IPS DF 6.9 (cell line): ENCODE measurements at regions not wholly inside any gene's neighbourhood (a gene's known extent, or its start where the extent isn't known, plus 50 kb on each side); places are given as distances from the start of the nearest gene placed in this dataset.
"Not testable (repeated sequence)": the region's sequence is repeated elsewhere in the genome, so short reads cannot be mapped to it uniquely, and the experiment has no call there.

Source experiments
- DNase-seq: peaks from one replicate; pipeline ENCODE4 v3.0.0-alpha.2; 2013; ENCODE audit warnings: low read depth, low spot score
- H3K27ac ChIP-seq: one replicate; pipeline ENCODE4 v1.5.1; 2013; ENCODE audit warnings: low read length, control low read depth
- H3K27me3 ChIP-seq: 2 replicates; pipeline ENCODE4 v1.6.1; 2013; ENCODE audit warnings: mild to moderate bottlenecking, low read length; ENCODE audit not compliant: control insufficient read depth, insufficient read depth
- H3K36me3 ChIP-seq: 2 replicates; pipeline ENCODE4 v1.6.1; 2013; ENCODE audit warnings: low read length; ENCODE audit not compliant: control insufficient read depth, insufficient read depth
- H3K4me1 ChIP-seq: 2 replicates; pipeline ENCODE4 v1.6.1; 2013; ENCODE audit warnings: low read length; ENCODE audit not compliant: control insufficient read depth, insufficient read depth
- H3K4me3 ChIP-seq: 2 replicates; pipeline ENCODE4 v1.5.1; 2013; ENCODE audit warnings: mild to moderate bottlenecking, low read length
- H3K9me3 ChIP-seq: 2 replicates; pipeline ENCODE4 v1.6.1; 2013; ENCODE audit warnings: low read length, inconsistent platforms; ENCODE audit not compliant: control insufficient read depth, insufficient read depth
- WGBS: extraction: QIAGEN DNeasy Blood & Tissue Kit; methylation state at CpG from one replicate; pipeline ENCODE4 v1.1.7; 2013; ENCODE audit warnings: mixed read lengths, missing lambda C conversion rate; ENCODE audit not compliant: insufficient read length, insufficient coverage; 5-methylcytosine and 5-hydroxymethylcytosine counted together

DNA sequence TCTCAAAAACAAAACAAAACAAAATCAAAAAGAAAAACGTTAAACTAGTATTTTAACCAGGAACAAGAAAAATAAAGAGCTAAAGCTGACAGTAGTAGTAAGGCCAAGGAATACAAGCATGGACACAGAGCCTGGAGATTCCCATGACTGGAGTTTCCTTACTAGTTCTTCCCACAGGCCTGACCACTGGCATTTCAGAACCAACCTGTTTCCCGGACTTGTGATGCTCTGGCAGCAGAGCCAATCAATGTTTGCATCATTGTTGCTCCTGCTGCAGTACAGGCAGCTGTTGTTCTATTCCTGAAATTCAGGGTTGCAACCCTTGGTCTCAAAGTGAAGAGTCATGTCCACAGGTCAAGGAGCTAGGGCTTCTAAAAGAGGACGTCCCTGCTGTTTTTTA is 111.3 kb upstream of the WARS2 start:
- DNase-seq = no peak
- H3K27ac ChIP-seq = no peak overlapping the region
- no peaks in the 10 kb centered on the region for H3K9me3 ChIP-seq
- H3K4me3 ChIP-seq = no peak overlapping the region
- no peaks in the 10 kb centered on the region for H3K36me3 ChIP-seq
- H3K4me1 ChIP-seq = no peaks in the 10 kb centered on the region
- H3K27me3 ChIP-seq = no peaks in the 10 kb centered on the region
- WGBS = no CpG with 5 or more reads among the region's 3 CpGs

- Histone ChIP-seq H3K4me1 (no peaks in the 10 kb centered on the region), H3K36me3 (no peaks in the 10 kb centered on the region), H3K27me3 (no peaks in the 10 kb centered on the region), H3K27ac (no peak overlapping the region), H3K9me3 (no peaks in the 10 kb centered on the region), H3K4me3 (no peak overlapping the region)
- no CpG with 5 or more reads among the region's 1 CpG for WGBS
- no peak for DNase-seq
Measured at GRCh38 chr1:119253366-119253765, 112.9 kb upstream of the WARS2 start.

DNA sequence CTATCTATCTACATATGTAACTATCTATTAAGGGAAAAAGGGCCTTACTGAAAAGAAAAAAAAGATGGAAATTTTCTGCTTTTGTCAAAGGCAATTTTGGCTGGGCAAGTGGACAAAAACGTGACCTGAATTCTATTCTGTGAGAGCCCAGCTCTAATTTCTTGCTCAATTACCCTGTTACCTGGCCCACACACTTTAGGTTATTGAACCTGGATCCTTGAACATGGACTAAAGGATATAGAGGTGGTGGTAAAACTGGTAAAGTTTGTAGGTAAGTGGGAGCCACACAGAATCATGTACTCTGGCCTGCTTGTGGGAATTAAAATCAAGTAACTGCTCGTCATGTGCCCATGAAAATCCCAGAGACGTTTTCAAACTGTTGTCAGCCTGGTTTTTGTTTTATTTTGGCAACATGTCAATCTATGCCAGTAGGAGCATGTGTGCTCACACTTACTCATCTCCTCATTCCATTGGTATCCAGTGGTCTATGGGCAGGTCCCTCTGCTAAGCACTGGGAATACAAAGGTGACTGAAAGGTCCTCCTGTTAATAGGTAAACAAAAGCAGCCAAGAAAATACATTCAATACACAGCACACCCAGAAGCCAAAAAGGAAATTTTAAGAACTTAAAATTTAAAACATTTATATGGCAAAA is 113.7 kb upstream of the WARS2 start:
- H3K4me3 ChIP-seq = no peak overlapping the region
- no peak overlapping the region for H3K27ac ChIP-seq
- H3K4me1 ChIP-seq = no peaks in the 10 kb centered on the region
- DNase-seq = no peak
- H3K9me3 ChIP-seq = no peaks in the 10 kb centered on the region
- WGBS = no CpG with 5 or more reads among the region's 3 CpGs
- no peaks in the 10 kb centered on the region for H3K36me3 ChIP-seq
- no peaks in the 10 kb centered on the region for H3K27me3 ChIP-seq

GRCh38 chr1:119256089-119256488 is 112.5 kb upstream of the HAO2 start:
- H3K4me3 ChIP-seq, DNase-seq, H3K4me1 ChIP-seq, H3K9me3 ChIP-seq, H3K27ac ChIP-seq, H3K27me3 ChIP-seq, H3K36me3 ChIP-seq: not testable (repeated sequence)
- WGBS = no CpG with 5 or more reads among the region's 1 CpG

GRCh38 chr1:119260506-119260905 is 108.1 kb upstream of the HAO2 start:
- no peak overlapping the region for H3K4me3 ChIP-seq
- no CpG with 5 or more reads among the region's 5 CpGs for WGBS
- no peak overlapping the region for H3K27ac ChIP-seq
- no peaks in the 10 kb centered on the region for H3K36me3 ChIP-seq
- no peaks in the 10 kb centered on the region for H3K9me3 ChIP-seq
- no peaks in the 10 kb centered on the region for H3K4me1 ChIP-seq
- H3K27me3 ChIP-seq = no peaks in the 10 kb centered on the region; the same call in 1 of the 2 replicates
- DNase-seq = no peak

- H3K36me3 ChIP-seq = no peaks in the 10 kb centered on the region
- no peaks in the 10 kb centered on the region for H3K27me3 ChIP-seq
- DNase-seq = no peak
- H3K4me1 ChIP-seq = no peaks in the 10 kb centered on the region
- WGBS = no CpG with 5 or more reads among the region's 1 CpG
- no peak overlapping the region for H3K27ac ChIP-seq
- H3K9me3 ChIP-seq = no peaks in the 10 kb centered on the region
- no peak overlapping the region for H3K4me3 ChIP-seq
Measured at GRCh38 chr1:119266386-119266785, 102.2 kb upstream of the HAO2 start.

- no peak overlapping the region for H3K4me3 ChIP-seq
- WGBS = no CpG with 5 or more reads among the region's 3 CpGs
Measured at GRCh38 chr1:119266858-119267257, 101.7 kb upstream of the HAO2 start.

DNA sequence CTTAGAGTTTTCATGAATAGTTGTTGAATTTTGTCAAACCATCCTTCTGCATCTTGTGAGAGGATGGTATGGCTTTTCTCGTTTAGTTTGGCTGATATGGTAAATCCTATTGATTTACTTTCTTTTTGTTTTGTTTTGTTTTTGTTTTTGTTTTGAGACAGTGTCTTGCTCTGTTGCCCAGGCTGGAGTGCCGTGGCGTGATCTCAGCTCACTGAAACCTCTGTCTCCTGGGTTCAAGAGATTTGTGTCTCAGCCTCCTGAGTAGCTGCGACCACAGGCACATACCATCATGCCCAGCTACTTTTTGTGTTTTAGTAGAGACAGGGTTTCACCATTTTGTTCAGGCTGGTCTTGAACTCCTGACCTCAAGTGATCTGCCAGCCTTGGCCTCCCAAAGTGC is 101.3 kb upstream of the HAO2 start:
- H3K27ac ChIP-seq, H3K4me1 ChIP-seq, H3K9me3 ChIP-seq, H3K36me3 ChIP-seq, H3K27me3 ChIP-seq, H3K4me3 ChIP-seq, DNase-seq: not testable (repeated sequence)
- WGBS = no CpG with 5 or more reads among the region's 4 CpGs

More at GRCh38 chr1:119266858-119267257, 101.7 kb upstream of the HAO2 start:
- no peak overlapping the region for H3K27ac ChIP-seq
- H3K36me3 ChIP-seq = no peaks in the 10 kb centered on the region
- H3K27me3 ChIP-seq = no peaks in the 10 kb centered on the region
- no peak for DNase-seq
- no peaks in the 10 kb centered on the region for H3K9me3 ChIP-seq
- H3K4me1 ChIP-seq = no peaks in the 10 kb centered on the region

- H3K4me1 ChIP-seq = no peaks in the 10 kb centered on the region
Measured at GRCh38 chr1:119268879-119269278, 99.7 kb upstream of the HAO2 start.

DNA sequence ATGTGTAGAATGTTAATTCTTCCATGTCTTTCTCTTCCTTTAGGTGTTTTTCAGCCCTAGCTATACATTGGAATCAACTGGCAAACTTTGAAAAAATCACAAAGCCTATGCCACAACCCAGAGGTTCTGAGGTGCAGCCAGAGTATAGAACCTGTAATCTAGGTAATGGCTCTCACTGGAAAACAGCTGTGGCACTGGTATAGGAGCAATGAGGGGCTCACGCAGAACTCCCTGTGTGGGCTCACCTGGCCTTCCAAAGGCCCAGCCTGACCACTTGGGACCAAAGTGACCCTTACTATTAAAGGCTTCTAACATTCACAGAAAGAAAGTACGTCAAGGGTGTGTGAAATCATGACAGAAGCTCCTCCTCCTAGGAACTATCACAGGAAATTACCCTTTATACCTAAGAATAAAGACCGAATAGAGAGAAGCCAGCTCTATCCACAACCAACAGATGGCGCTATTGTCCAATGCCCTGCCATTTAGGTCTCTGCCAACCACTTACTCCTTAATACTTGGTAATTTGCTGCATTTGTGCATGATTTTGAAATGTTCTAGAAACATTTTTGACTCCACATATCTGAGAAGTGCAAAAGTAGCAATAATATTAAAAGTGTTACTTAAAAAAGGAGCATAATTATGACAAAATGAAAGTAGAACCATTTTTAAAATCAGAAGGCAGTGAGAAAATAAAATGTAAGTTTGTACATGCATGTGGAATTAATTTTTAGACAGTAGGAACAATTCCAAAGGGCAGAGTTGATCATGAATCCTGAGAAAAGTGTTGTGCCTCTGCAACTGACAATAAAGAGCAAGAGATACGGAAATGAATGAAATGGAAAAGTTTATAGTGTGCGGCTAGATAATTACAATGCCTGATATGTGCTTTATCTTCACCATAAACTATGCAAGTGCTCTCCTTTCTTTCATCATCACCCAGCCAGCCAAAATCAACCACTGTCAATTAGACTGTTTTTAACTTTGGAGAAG is 93.1 kb upstream of the HAO2 start:
- H3K27me3 ChIP-seq = no peaks in the 10 kb centered on the region
- no peaks in the 10 kb centered on the region for H3K9me3 ChIP-seq
- H3K4me3 ChIP-seq = no peak overlapping the region
- no peaks in the 10 kb centered on the region for H3K4me1 ChIP-seq
- H3K27ac ChIP-seq = no peak overlapping the region
- H3K36me3 ChIP-seq = no peaks in the 10 kb centered on the region
- no CpG with 5 or more reads among the region's 6 CpGs for WGBS
- peak; percentile 50 for DNase-seq

More at GRCh38 chr1:119268879-119269278, 99.7 kb upstream of the HAO2 start:
- no peaks in the 10 kb centered on the region for H3K36me3 ChIP-seq
- no peaks in the 10 kb centered on the region for H3K9me3 ChIP-seq
- no peak overlapping the region for H3K4me3 ChIP-seq
- no peaks in the 10 kb centered on the region for H3K27me3 ChIP-seq
- H3K27ac ChIP-seq = no peak overlapping the region
- no peak for DNase-seq
- WGBS = no CpG with 5 or more reads among the region's 1 CpG
